PFSK-1 (cell line): ENCODE measurements at regions not wholly inside any gene's neighbourhood (a gene's known extent, or its start where the extent isn't known, plus 50 kb on each side); places are given as distances from the start of the nearest gene placed in this dataset.

Experiments used
- POLR2AphosphoS5 ChIP-seq: IDR thresholded peaks from 2 replicates; pipeline ENCODE4 v1.6.1; 2012; ENCODE audit warnings: low read depth, mild to moderate bottlenecking, control low read depth, low read length, moderate library complexity
- TAF1 ChIP-seq: IDR thresholded peaks from 2 replicates; pipeline ENCODE4 v1.6.1; 2012; ENCODE audit warnings: low read length, control low read depth, borderline replicate concordance; ENCODE audit not compliant: insufficient read depth

DNA sequence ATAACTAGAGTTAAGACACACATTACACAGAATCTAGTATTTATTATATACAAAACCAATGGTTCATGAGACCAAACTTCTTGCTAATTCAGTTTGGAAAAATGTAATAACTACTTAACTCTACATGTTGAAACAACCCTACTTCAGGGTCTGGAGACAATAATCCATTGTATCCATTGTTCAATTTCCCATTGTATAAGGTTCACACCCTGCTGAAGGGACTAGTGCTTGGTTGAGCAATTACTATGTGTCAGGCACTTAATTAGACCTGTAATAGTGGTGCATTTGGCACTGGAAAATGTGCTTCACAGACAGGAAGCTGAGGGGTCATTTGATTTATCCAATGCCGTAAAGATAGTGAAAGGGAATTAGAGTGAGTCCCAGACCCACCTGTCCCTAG, 114.3 kb upstream of the PAPPA start:
- no peak for TF ChIP-seq POLR2AphosphoS5
- no peak for TF ChIP-seq TAF1
